ENCODE measurements at regions not wholly inside any gene's neighbourhood (a gene's known extent, or its start where the extent isn't known, plus 50 kb on each side); places are given as distances from the start of the nearest gene placed in this dataset.

GRCh38 chr6:92473056-92473455 lies 946.3 kb downstream of the EPHA7 start:
- TF ChIP-seq CTCF (conservative IDR thresholded peaks at IDR 0.05), result no peak
- Mint-ChIP-seq H3K4me1 (peaks cover 2 to 3% of the 10 kb centered on the region in 2 experiments; a peak in 2 of 4 replicates), H3K9me3 (no peaks in the 10 kb centered on the region; a peak in 2 of 5 replicates), H3K36me3 (ENCODE audit: insufficient read depth in 1 of 3, low read depth in 3 of 3) (no peaks in the 10 kb centered on the region), H3K4me3 (no peak overlapping the region), H3K27ac (no peak overlapping the region), H3K27me3 (ENCODE audit: low read depth) (no peaks in the 10 kb centered on the region)
- H4K20me1 ChIP-seq (ENCODE audit: control insufficient read depth, insufficient read depth, insufficient read length), result no peaks in the 10 kb centered on the region
- no peak overlapping the region for H4K8ac ChIP-seq (replicated peaks; ENCODE audit: insufficient read length, low read depth, low read length)
- H3T11ph ChIP-seq (ENCODE audit: low read length), result no peak overlapping the region
- H2BK120ac ChIP-seq (ENCODE audit: low read depth, low read length, poor library complexity, severe bottlenecking), result no peak overlapping the region
- no peak overlapping the region for H2BK15ac ChIP-seq (ENCODE audit: low read depth, low read length)
- H2BK20ac ChIP-seq (ENCODE audit: low read depth, low read length, poor library complexity, severe bottlenecking), result no peak overlapping the region
- H3K14ac ChIP-seq (ENCODE audit: insufficient read depth, low read length), result no peak overlapping the region
- no peaks in the 10 kb centered on the region for H3K9me3 ChIP-seq (ENCODE audit: control insufficient read depth, low read depth, low read length)
- H3K18ac ChIP-seq (ENCODE audit: insufficient read length, low read depth, low read length), result no peak overlapping the region
- no peak overlapping the region for H3K56ac ChIP-seq (ENCODE audit: insufficient read length, low read depth, low read length)
- H2AK5ac ChIP-seq (ENCODE audit: insufficient read length, low read length), result no peak overlapping the region
- no peak overlapping the region for H3K9ac ChIP-seq (ENCODE audit: extremely low read depth, insufficient read length, low read length)
- no peak overlapping the region for H2BK5ac ChIP-seq (ENCODE audit: insufficient read length, low read length)
- no peak overlapping the region for H2BK12ac ChIP-seq (ENCODE audit: insufficient read length, low read depth, low read length)
- no peak overlapping the region for H4K91ac ChIP-seq (ENCODE audit: insufficient read length, low read depth, low read length)
- no peak for DNase-seq
- no peaks in the 10 kb centered on the region for H3K79me2 ChIP-seq (ENCODE audit: insufficient read depth, low read length)
- no peak overlapping the region for H3K4me2 ChIP-seq (ENCODE audit: insufficient read depth, insufficient read length, low read length)
- H4K5ac ChIP-seq (ENCODE audit: insufficient read length, low read depth, low read length), result no peak overlapping the region
- no peak overlapping the region for H3K4ac ChIP-seq (ENCODE audit: low read depth, low read length)
- no peak overlapping the region for H2AFZ ChIP-seq (ENCODE audit: low read length)
- no peaks in the 10 kb centered on the region for H3K27me3 ChIP-seq (ENCODE audit: insufficient read depth, low read length)
- H3K23me2 ChIP-seq (ENCODE audit: insufficient read length, low read depth, low read length, poor library complexity, severe bottlenecking), result no peaks in the 10 kb centered on the region
- H3K4me1 ChIP-seq (ENCODE audit: insufficient read depth, low read length), result no peaks in the 10 kb centered on the region
- no peak overlapping the region for H3K27ac ChIP-seq (ENCODE audit: insufficient read length, low read depth, low read length)
- no peak overlapping the region for H3K23ac ChIP-seq (ENCODE audit: insufficient read length, low read depth, low read length)
- no peaks in the 10 kb centered on the region for H3K79me1 ChIP-seq (ENCODE audit: insufficient read depth, low read depth, low read length, poor library complexity, severe bottlenecking)

Data from H9 (cell line).